ENCODE measurements at regions not wholly inside any gene's neighbourhood (a gene's known extent, or its start where the extent isn't known, plus 50 kb on each side); places are given as distances from the start of the nearest gene placed in this dataset.

- TF ChIP-seq CTCF (conservative IDR thresholded peaks at IDR 0.05; ENCODE audit: low read depth in 2 of 2) (no peak), EZH2 (IDR thresholded peaks at IDR 0.05; ENCODE audit: low read depth, unreplicated experiment) (no peak), POLR2AphosphoS5 (IDR thresholded peaks at IDR 0.05; ENCODE audit: low read depth) (no peak), REST (IDR thresholded peaks at IDR 0.05; ENCODE audit: unreplicated experiment) (no peak), JUNB (IDR thresholded peaks at IDR 0.05; ENCODE audit: unreplicated experiment) (no peak), EZH2phosphoT487 (IDR thresholded peaks at IDR 0.05; ENCODE audit: unreplicated experiment) (no peak)
Measured at GRCh38 chr11:19419021-19419750, 178.4 kb upstream of the E2F8 start.
